ENCODE measurements at regions not wholly inside any gene's neighbourhood (a gene's known extent, or its start where the extent isn't known, plus 50 kb on each side); places are given as distances from the start of the nearest gene placed in this dataset.

DNA sequence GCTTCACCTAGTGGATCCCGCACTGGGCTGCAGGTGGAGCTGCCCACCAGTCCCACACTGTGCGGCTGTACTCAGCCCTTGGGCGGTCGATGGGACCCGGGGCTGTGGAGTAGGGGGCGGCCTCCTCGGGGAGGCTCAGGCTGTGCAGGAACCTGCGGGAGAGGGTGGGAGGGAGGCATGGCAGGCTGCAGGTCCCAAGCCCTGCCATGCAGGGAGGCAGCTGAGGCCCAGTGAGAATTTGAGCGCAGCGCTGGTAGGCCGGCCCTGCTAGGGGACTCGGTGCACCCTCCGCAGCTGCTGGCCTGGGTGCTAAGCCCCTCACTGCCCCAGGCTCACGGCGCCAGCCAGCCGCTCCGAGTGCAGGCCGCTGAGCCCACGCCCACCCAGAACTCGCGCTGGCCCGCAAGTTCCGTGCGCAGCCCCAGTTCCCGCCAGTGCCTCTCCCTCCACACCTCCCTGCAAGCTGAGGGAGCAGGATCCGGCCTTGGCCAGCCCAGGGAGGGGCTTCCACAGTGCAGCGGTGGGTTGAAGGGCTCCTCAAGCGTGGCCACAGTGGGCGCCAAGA lies 1407.6 kb downstream of the EPHA7 start:
- DNase-seq (ENCODE audit: low read depth), result no peak
- TF ChIP-seq, protein P1, sequence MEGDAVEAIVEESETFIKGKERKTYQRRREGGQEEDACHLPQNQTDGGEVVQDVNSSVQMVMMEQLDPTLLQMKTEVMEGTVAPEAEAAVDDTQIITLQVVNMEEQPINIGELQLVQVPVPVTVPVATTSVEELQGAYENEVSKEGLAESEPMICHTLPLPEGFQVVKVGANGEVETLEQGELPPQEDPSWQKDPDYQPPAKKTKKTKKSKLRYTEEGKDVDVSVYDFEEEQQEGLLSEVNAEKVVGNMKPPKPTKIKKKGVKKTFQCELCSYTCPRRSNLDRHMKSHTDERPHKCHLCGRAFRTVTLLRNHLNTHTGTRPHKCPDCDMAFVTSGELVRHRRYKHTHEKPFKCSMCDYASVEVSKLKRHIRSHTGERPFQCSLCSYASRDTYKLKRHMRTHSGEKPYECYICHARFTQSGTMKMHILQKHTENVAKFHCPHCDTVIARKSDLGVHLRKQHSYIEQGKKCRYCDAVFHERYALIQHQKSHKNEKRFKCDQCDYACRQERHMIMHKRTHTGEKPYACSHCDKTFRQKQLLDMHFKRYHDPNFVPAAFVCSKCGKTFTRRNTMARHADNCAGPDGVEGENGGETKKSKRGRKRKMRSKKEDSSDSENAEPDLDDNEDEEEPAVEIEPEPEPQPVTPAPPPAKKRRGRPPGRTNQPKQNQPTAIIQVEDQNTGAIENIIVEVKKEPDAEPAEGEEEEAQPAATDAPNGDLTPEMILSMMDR (conservative IDR thresholded peaks at IDR 0.05; ENCODE audit: low read length), result no peak
- no peak overlapping the region for H3K4me3 ChIP-seq (ENCODE audit: low read length)

DNA sequence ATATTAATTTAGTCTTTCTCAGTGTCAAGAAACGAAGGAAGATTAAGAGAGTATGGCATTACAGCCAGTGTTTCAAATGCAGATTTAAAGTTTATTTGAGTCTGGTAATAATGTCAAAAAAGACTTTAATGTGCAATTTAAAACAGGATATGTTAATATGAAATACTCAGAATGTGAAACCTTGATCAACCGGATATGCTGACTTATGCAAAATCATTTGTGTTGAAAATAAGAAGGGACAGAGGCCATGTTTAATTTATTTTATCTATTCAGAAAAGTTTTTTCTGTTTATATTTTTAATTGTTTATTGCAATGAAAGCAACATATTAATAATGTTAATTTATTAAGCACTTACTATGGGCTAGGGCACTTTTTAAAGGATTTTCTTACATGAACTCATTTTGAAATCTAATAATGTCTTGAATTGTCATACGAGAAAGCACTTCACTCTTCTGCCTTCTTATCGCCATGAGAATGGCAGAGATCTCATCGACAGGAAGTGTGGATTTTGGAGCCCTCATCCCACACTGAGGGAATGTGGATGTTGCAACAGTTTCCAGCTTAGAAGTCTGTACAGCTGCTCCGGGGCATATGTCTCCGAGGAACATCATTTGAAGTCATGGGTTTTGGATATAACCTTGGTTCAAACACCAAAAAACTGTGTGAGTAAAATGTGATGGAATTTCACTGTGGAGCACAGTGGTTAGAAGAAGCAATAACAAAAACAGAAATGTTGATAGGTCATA lies 1410.4 kb downstream of the EPHA7 start:
- no peak for DNase-seq (ENCODE audit: low read depth)
- TF ChIP-seq, protein P1 (conservative IDR thresholded peaks at IDR 0.05; ENCODE audit: low read length), result no peak
- H3K4me3 ChIP-seq (ENCODE audit: low read length), result no peak overlapping the region

DNA sequence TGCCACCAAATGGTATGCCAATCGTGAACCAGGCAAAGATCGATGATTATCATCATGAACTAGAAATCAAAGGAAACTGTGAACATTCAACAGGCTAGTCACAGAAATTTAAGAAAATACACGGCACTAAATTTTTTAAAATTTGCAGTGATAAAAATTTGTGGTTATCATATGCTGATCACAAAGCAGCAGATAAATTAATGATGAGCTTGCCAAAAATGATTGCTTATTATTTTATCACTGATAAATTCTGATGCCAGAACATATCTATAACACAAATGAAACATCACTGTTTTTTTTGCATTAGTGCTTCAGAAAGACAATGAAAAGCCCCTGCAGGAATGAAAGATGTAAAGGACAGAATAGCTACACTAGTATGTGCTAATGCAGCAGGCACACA lies 1413.2 kb upstream of the MAP3K7 start:
- H3K4me3 ChIP-seq (ENCODE audit: low read length), result no peak overlapping the region
- no peak for DNase-seq (ENCODE audit: low read depth)
- TF ChIP-seq, protein P1 (conservative IDR thresholded peaks at IDR 0.05; ENCODE audit: low read length), result no peak

DNA sequence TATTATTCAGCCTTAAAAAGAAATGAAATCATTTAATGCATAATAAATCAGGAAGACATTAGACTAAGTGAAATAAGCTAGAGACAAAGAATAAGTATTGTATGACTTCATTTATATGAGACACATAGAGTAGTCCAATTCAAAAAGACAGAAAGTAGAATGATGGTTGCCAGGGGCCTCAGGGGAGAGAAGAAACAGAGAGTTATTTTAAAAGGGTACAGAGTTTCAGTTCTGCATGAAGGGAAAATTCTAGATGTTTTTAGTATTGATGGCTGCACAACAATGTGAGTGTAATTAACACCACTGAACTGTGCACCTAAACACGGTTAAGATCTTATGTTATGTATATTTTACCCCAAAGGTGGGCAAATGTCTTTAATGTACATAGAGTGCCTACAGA lies 1407.9 kb upstream of the MAP3K7 start:
- no peak for DNase-seq (ENCODE audit: low read depth)
- TF ChIP-seq, protein P1 (conservative IDR thresholded peaks at IDR 0.05; ENCODE audit: low read length), result no peak

DNA sequence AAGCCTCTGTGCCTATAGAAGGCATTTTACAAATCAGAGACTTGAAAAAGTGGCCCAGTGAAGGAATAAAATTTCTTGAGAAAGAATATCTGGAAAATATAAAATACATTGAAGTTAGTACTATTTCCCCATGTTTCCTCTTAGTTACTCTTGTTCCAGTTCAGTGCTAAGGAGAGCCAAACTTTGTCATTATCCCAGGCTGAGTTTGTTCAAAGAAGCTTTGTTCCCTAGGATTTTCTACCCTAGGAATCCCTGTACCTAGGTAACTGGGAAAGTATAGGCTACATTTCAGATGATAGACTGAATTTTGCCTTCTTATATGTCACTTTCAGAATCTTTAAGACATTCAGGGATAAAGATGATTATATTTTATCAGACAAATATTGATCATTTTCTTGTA lies 1395.7 kb upstream of the MAP3K7 start:
- H3K4me3 ChIP-seq (ENCODE audit: low read length), result no peak overlapping the region
- TF ChIP-seq, protein P1 (conservative IDR thresholded peaks at IDR 0.05; ENCODE audit: low read length), result no peak
- DNase-seq (ENCODE audit: low read depth), result no peak

More for the DNA sequence above, 1407.9 kb upstream of the MAP3K7 start:
- no peak overlapping the region for H3K4me3 ChIP-seq (ENCODE audit: low read length)

DNA sequence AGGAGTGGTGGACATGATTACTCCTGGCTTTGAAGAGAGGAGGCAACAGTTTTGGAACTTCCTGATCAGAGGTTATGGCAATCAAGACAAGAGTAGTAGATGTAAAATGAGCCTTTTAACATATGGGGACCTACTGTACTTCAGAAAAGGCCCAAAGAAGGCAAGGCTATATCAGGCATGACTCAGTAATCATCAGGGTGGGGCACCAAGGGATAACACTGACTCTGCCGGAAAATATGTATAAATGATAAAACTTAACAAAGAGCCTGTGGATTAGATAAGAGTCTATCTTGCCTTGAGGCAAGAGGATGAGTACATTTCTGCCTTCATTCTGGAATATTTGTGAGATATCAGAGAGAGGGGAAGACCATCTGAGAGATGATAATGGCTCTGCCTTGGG lies 1389.9 kb upstream of the MAP3K7 start:
- H3K4me3 ChIP-seq (ENCODE audit: low read length), result no peak overlapping the region
- DNase-seq (ENCODE audit: low read depth), result no peak
- TF ChIP-seq, protein P1 (conservative IDR thresholded peaks at IDR 0.05; ENCODE audit: low read length), result no peak

DNA sequence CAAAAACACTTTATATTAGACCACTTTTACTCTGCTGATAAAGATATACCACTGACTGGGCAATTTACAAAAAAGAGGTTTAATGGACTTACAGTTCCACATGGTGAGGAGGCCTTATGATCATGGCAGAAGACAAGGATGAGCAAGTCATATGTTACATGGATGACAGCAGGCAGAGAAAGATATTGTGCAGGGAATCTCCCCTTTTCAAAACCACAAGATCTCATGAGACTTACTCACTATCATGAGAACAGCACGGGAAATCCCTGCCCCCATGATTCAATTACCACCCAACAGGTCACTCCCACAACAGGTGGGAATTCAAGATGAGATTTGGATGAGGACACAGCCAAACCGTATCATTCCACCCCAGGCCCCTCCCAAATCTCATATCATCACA lies 1383.8 kb upstream of the MAP3K7 start:
- DNase-seq (ENCODE audit: low read depth), result no peak
- no peak overlapping the region for H3K4me3 ChIP-seq (ENCODE audit: low read length)
- TF ChIP-seq, protein P1 (conservative IDR thresholded peaks at IDR 0.05; ENCODE audit: low read length), result no peak
